CD4-positive, alpha-beta T cell treated with Interleukin-21 for 1 hour (primary cell): ENCODE measurements at regions not wholly inside any gene's neighbourhood (a gene's known extent, or its start where the extent isn't known, plus 50 kb on each side); places are given as distances from the start of the nearest gene placed in this dataset.
A peak's percentile ranks its signal among the peaks of the same experiment; 100 is the strongest.
"Not testable (repeated sequence)": the region's sequence is repeated elsewhere in the genome, so short reads cannot be mapped to it uniquely, and the experiment has no call there.

Experiments used
- DNase-seq: peaks from one replicate; pipeline ENCODE4 v3.0.0-alpha.2; 2020

- no peak for DNase-seq
These were observed 67.9 kb downstream of the TBX3 start for GRCh38 chr12:114616081-114616480.

- no peak for DNase-seq
These were observed 69.9 kb downstream of the TBX3 start for GRCh38 chr12:114614040-114614439.

DNA sequence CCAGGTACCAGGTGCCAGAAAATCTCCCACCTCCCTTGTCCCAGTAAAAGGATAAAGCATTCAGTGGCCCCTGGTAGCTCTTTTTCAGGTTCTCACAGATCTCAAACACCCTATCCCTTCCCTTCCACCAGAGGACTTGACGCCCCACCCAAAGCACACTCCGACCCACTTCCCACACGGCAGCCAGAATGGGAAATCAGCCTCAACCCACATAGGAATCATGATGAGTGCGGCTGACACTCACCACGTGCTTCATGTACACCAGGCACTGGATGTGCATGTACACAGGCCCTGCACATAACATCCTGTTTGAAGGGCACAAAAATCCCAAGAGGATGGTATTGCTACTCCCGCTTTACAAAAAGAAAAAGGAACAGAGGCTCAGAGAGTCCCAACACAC lies 71.9 kb downstream of the TBX3 start:
- no peak for DNase-seq

DNA sequence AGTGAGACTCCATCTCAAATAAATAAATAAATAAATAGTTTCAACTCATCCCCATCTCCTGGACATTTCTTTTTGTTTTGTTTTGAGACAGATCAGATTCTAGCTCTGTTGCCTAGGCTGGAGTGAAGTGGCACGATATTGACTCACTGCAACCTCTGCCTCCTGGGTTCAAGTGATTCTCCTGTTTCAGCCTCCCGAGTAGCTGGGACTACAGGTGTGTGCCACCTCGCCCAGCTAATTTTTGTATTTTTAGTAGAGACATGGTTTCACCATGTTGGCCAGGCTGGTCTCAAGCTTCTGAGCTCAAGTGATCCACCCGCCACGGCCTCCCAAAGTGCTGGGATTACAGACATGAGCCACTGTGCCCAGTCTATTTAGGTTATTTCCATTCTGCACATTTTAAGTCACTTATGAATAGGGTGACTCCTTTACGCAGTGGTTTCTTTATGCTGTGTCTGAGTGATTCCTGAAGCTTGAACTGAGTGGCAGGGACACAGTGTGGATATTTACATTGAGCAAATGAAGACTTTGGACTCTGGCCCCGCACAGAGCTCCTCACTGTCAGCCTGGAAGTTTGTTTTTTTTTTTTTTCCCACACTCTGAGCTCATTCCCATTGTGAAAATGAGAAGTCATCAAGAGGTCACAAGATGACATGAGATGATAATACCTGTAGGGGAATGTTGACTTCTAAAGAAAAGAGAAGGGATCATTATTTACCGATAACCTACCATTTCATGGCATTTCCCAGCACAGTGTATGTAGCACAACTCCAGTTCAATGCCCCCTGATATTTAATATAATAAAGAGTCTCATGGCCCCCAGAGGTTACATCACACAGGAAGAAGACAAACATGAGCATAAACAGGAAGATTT lies 72.6 kb downstream of the TBX3 start:
- no peak for DNase-seq

DNA sequence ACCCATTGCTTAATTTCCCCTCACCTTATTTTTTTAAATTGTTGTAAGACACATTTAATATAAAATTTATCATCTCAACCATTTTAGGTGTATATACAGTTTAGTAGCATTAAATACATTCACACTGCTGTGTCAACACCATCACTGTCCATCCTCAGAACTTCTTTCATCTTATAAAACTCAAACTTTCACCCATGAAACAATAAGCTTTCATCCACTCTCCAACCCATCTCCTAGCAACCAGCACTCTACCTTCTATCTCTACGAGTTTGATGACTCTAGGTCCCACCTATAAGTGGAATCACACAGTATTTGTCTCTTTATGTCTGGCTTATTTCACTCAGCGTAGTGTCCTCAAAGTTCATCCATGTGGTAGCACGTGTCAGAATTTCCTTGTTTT lies 75.5 kb downstream of the TBX3 start:
- no peak for DNase-seq

- DNase-seq: no peak
These were observed 78.1 kb downstream of the TBX3 start for GRCh38 chr12:114605918-114606317.

DNA sequence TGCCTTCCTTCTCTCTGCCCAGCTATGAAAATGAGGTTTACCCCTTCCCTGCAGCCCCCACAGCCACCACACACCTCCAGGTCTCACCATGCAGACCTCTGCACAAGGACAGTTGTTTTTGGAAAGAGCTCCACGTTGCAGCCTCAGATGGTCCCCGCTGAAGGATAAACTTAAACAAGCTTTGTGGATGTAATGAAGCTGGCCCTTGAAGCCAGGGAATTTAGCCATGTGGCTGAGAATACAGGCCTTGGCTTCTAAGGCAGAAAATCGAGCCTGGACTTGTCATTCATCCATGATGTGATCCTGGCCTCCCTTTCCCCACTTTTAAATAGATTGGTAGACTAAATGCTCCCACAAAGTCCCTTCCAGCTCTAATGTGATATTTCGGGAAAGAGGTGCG lies 79.4 kb downstream of the TBX3 start:
- no peak for DNase-seq

DNA sequence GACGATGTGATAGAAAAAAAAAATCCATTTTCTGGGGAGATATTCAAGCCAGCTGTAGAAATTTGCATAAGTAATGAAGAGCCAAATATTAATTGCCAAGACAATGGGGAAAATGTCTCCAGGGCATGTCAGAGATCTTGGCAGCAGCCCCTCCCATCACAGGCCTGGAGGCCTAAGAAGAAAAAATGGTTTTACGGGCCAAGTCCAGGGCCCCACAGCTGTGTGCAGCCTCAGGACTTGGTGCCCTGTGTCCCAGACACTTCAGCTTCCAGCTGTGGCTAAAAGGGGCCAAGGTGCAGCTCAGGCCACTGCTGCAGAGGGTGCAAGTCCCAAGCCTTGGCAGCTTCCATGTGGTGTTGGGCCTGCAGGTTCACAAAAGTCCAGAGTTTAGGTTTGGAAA lies 83.4 kb downstream of the TBX3 start:
- not testable (repeated sequence) for DNase-seq

DNA sequence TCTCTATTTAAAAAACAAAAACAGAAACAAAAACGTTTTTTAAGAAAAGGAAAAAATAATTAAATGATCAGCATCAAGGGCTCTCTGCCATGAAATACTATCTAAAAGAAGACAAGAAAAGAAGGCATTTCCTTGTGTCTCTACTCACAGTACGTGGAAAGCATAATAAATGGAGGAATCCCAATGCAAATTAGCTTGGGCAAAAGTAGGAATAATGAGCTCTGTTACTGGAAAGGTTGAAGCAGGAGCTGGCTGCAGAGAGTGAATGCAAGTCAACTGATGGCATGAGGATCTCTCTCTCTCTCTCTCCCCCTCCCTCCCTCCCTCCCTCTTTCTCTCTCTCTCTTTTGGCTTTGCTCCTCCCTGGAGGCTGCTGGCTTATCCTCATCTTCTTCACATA lies 85.9 kb downstream of the TBX3 start:
- DNase-seq: no peak

DNA sequence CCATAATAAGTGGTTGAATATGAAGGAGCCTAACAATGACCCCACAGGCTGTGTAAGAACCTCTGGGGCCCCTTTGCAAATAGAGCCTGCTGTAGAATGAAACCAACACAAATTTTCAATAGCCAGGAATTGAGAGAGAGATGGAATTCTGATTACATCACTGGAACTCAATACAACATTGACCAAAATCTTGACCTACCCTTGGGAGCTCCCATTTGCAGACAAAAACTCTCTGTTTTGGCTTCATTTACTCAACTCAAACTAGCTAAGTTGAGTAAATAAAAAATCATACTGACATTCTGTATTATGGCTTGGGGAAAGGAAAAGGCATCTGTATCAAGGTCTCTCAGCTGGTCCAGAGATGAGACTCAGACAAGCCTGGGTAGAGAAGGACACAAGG lies 91.0 kb downstream of the TBX3 start:
- no peak for DNase-seq

- no peak for DNase-seq
These were observed 95.9 kb downstream of the TBX3 start for GRCh38 chr12:114588061-114588460.

- DNase-seq: no peak
These were observed 103.7 kb downstream of the TBX3 start for GRCh38 chr12:114580306-114580705.

DNA sequence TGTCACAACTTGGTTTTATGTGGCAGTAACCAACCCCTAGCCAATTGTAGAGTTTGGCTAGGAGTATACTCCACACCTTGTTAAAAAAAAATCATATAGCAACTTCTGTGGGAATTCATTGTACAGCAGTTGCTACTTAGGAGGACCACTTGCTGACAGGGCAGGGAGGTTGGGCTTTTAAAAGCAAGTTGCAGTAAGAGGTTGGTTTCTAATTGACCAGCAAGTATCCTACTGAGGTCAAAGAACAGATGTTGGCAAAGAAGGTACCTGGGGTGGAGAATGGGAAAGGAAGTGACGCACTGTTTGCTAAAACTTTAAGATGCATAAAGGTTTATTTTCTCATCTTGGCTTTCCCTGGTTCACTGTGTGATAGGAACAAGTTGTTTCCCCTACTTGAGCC lies 104.6 kb downstream of the TBX3 start:
- no peak for DNase-seq

GRCh38 chr12:114562654-114563053 lies 121.3 kb downstream of the TBX3 start:
- DNase-seq: no peak

DNA sequence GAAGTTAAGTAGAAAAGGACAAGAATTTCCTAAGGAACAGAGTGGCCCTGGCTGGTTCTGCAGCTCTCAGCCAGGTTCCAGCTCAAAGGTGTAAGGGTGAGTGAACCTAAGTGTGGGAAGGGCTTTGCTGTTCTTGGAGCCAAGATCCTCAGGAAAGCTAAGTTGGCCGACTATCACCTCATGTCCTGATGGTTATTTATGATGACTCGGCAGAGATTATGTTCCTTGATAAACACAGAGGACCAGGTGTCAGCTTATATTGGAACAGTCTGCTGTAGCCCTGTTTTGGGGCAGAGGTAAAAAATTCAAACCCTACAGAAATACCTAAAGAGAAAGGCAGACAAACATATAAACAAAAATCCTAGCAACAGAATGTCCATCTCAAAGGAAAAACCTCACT lies 128.5 kb downstream of the TBX3 start:
- no peak for DNase-seq

GRCh38 chr12:114547636-114548035 lies 136.3 kb downstream of the TBX3 start:
- DNase-seq: no peak

GRCh38 chr12:114530417-114530816 lies 124.5 kb upstream of the TBX5 start:
- no peak for DNase-seq

DNA sequence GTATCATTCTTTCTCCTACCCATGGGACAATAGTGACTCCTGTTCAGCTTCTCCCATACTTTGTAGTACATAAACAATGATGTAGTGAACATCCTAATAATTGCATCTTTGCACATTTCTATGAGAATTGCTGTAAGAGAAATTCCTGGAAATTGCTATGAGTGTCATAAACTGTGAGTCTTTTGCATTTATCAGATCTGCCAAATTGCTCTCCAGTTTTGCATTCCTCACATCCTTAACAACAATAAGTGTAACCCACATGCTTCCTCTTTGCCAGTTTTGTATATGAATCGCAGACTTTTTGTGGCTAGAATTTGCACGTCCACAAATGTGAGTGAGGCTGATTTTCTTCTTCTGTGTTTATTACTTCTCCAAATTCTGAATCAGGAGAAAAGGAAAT lies 124.0 kb upstream of the TBX5 start:
- DNase-seq: no peak

DNA sequence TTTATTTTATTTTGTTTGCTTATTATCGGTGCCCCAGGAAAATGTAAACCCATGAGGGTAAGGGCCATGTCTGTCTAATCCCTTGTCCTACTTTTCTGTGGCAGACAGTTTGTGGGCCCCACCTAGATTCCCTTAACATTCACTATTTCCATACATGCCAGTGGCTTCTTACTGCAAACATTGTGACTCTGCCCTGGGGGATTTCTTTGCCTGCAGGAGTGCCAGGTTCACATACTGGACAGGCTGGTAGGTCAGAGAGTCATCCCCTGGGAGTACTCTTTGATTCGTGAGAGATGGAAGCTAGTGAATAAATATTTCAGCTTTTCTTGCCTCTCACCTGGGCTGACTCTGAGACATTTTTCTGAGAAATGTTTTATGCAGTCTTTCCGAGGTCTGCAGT lies 122.8 kb upstream of the TBX5 start:
- no peak for DNase-seq

GRCh38 chr12:114521160-114521559 lies 115.2 kb upstream of the TBX5 start:
- DNase-seq: not testable (repeated sequence)

DNA sequence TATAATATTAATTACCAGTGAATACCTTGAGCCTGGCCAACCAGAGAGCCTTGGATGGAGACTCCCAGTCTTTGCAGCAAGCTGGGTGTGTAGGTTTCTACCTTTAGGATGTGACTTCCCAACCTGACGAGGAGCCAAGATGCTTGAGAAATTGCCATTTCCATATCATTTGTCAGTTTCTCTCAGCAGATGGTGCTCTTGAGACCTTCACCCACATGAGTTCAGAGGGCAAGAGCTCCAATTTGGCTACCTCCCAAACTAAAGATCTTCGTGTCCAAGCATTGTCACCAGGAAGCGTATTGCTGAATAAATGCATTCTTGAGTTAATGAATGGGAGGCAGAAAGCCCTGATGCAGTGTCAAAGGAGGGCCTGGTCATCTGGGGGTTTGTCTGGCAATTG lies 106.4 kb upstream of the TBX5 start:
- no peak for DNase-seq

GRCh38 chr12:114508529-114509129 lies 102.7 kb upstream of the TBX5 start:
- DNase-seq: peak; percentile 61

GRCh38 chr12:114506651-114507050 lies 100.7 kb upstream of the TBX5 start:
- DNase-seq: no peak

DNA sequence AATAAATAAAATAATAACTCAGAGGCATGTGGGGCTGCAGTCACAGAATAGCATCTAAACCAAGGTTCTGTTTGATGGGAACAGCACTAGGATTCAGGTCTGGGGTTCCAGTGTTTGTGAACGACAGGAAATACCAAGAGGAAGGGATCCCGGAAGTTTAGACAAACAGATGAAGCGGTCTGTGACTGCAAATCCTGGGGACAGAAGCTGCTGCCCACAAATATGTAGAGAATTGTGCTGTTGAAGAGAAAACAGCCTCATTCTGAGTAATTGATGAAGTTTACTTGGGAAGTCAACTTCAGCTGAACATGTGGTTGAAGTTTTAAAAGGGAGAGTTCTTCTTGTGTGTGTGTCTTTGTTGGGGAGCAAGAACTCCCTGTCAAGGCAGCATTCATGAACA lies 98.4 kb upstream of the TBX5 start:
- no peak for DNase-seq

- DNase-seq: no peak
These were observed 95.5 kb upstream of the TBX5 start for GRCh38 chr12:114501474-114501807.
